NCI-H187 treated with DMSO at 0.1 percent for 48 hours (cell line): ENCODE measurements at regions not wholly inside any gene's neighbourhood (a gene's known extent, or its start where the extent isn't known, plus 50 kb on each side); places are given as distances from the start of the nearest gene placed in this dataset.

Source experiments
- DNase-seq: peaks from one replicate; lab custom pipeline; 2025; lab: John Stamatoyannopoulos, UW

DNA sequence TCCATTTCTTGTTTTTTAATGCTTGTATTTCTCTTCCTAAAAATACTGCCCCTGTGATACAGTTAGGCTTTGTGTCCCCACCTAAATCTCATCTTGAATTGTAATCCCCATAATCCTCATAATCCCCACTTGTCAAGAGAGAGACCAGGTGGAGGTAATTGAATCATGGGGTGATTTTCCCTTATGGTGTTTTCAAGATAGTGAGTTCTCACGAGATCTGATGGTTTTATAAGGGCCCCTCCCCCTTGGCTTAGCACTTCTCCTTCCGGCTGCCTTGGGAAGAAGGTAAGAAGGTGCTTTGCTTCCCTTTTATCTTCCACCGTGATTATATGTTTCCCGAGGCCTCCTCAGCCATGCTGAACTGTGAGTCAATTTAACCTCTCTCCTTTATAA lies 227.4 kb downstream of the MAN2A1 start:
- DNase-seq = no peak

DNA sequence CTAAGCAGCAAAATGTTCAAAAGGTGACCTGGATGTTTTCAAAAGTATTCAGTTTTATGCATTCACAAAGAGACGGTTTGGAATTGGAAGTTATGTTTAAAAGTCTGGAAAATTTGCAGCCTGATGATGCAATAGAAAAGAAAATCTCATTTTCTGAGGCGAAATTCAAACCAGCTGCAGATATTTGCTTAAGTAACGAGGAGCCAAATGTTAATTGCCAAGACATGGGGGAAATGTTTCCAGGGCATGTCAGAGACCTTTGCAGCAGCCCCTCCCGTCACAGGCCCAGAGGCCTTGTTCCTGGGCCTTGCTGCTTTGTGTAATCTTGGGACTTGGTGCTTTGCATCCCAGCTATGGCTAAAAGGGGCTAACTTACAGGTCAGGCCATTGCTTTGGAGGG lies 228.2 kb downstream of the MAN2A1 start:
- no peak for DNase-seq

DNA sequence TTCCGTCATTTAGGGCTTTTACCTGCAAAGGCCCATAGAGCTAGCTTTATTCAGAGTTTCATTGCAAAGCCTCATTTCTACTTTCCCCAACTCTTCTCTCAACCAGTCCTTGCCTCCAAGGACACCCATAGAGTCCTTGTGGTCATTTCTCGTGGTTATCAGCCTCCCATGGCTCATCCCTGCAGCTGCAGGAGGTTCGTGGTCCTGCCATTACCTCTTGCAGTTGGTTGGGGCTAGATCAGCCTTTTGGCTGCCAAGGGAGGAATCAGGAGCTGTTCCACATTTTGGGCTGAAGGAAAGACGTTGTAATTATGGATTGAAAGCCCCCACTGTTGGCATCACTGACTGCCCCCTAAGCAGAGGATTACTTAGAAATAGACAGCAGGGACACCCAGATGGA lies 231.0 kb downstream of the MAN2A1 start:
- no peak for DNase-seq

DNA sequence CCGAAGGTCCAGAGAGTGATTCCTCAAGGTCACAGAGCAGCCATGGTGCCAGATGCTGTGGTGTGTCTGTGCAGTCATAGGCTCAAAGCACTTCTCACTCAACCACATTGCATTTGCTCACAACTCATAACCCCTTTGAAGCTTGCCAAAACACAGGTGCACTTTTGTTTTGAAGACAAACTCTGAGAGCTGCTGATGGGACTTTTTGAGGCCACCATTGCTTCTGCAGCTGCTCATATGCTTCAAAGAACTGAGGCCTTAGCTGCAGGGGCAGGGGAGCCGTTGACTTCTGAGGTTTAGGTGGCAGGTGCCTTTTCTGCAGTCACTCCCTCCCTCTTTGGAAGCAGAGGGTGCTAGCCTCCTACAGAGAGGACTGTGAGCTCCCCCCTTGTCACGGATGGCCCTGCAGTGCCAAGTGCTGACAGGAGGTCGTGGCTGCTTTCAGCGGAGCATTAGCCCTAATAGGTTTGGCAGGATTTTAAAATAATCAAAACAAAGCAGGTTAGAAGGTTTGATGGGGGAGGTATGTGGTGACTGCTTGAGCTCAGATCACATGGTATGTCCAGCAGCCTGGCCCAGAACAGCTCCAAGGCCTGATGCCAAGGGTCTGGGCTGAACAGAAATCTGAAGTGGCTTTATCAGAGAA lies 232.1 kb downstream of the MAN2A1 start:
- no peak for DNase-seq

DNA sequence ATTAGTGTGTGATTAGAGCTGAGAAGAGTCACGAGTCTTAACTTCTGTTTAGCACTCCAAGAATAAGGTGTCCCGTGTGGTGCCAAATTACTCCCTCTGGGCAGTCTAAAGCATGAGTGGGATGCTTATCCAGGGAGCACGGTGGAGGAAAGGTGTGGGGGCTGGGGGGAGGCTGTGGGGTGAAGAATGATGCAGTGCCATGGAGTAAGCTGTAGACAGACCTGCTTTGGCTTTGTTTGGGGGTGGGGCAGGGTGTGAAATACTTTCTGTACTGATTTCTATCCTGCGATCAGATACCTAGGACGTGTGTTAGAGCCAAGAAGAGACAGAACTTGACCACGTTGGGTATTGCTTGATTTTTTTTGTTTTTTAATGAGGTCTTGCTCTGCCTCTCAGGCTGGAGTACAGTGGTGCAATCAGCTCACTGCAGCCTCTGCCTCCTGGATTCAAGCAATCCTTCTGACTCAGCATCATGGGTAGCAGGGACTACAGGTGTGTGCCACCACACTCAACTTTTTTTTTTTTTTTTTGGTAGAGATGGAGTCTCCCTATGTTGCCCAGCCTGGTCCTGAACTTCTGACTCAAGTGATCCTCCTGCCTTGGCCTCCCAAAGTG lies 232.8 kb downstream of the MAN2A1 start:
- no peak for DNase-seq

DNA sequence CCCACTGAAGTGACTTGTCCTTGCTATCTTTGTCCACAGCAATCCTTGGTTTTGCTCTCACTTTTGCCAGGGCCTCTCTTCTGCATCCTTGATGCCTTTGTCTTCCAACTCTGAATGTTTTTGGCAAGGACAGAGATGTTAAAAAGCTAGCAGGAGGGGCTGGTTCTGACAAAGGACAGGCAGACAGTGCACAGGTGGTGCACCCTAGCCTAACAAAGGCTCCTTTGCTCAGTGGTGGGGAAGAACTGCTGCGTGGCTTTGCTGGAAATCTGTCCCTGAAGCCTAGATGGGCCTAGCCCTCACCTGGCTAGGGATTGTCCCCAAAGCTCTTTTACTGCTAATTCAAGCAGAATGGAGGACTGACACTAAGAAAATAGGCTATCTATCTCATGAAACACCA lies 233.5 kb downstream of the MAN2A1 start:
- no peak for DNase-seq

DNA sequence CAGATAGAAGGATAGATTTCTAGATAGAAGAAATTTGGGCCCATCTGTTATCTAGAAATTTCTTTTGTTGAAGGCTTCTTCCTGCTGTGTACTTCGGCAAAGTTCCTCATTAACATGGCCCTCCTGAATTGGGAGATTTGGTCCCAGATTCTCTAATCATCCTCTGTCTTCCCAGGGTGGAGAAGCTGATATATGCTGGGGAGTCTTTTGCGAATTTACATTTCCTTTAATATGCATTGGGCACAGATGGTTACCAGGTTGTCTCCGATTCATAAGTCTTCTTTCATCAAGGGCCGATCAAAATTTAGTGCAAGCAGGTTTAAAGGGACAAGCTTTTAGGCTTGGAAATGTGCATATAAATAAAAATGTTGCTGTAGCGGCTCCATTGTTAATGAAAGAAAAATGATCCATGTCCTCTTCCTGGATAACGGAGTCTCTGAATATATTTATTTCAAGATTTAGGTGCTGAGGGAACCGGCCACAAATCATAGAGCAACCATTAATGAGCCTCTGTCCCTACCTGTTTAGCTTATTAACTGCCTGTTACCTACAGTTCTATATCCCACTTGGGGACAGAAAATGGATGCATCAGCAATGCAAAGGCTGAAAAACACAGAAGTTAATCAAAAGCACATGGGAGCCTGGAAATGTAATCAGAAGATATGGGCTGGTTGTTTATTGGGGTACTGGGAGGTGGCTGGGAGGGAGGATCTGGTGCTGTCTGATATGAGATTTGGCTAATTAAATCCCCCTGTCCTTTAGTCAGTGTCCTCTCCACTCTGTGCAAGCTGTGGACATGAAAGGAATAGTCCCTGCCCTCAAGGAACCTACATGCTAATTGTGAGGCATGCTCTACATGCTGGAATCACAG lies 234.7 kb downstream of the MAN2A1 start:
- DNase-seq = no peak

DNA sequence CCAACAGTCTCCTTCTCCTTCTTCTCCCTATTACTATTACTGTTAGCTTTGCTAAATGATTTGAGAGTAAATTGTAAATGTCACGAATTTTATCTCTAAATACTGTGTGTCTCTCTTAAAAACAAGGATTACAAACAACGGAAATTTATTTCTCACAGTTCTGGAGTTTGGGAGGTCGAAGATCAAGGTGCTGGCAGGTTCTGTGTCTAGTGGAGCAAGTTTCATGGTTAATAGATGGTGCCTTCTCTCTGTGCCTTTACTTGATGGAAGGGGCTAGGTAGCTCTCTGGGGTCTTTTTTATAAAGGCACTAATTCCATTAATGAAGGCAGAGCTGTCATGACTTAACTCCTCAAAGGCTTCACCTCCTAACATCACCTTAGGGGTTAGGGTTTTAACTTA lies 237.9 kb downstream of the MAN2A1 start:
- no peak for DNase-seq

DNA sequence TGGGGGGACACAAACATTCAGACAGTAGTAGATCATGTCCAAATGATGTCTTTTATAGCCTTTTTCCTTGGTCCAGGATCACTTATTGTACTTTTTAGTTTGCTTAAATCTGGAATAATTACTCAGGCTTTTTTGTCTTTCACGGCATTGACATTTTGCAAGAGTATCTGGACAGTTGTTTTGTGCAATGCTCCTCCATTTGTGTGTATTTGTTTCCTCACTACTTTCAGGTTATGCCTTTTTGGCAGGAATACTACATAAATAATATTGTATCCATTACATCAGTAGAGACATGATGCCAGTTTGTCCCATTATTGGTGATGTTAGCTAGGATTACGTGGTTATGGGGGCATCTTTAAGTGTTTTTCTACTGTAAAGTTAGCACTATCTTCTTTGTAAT lies 238.3 kb downstream of the MAN2A1 start:
- no peak for DNase-seq

DNA sequence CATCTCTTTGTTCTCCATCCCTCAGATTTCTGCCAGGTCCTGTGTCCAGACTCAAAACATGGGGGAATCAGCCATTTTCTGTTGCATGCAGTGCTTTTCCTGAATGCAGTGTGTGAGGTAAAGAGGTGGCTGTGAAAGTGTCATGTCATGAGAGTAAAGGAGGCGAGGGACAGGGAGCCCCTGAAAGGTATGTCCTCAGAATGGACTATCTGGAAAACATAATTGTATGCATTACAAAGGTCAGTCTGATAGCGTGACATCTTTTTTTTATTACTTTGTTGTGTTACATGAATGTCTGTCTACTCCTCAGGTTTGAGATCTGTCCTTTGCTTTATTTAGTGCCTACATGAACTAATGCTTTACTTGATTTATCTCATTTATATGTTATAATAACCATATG lies 239.1 kb downstream of the MAN2A1 start:
- DNase-seq = no peak

DNA sequence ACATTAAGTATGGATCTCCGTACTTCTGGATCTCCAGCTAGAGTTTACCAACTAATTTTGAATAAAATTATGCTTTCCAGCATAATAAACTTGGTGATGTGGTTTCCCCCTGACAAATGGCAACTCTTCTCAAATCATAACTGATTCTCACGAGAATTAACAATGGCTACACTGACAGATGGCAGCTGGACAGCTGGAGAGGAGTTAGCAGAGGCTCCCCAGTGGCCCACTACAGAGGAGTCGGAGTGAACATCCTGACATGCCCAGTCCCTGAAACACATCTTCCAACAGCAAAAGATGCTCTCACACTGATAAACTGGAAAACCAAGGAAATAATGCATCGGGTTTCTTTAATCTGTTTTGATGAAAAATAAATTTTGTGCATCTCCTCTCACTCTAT lies 239.6 kb downstream of the MAN2A1 start:
- no peak for DNase-seq

DNA sequence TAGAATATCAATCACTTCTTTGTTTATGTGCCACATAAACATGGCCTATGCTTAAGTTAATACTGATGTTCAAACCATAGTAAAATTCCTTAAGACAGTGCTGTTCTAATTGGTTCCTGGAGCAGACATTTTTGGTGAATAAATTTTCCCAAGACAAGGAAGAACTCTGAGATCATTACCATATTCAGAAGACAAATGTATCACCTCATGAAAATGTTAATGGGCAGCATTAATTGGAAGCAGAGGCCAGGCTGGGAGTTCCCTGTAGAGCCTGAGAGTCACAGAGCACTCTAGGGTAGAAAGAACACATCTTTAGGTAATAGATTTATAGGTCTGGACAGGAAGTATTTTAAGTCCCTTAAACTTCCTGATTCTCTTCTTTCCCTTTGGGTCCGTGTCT lies 240.2 kb downstream of the MAN2A1 start:
- no peak for DNase-seq

DNA sequence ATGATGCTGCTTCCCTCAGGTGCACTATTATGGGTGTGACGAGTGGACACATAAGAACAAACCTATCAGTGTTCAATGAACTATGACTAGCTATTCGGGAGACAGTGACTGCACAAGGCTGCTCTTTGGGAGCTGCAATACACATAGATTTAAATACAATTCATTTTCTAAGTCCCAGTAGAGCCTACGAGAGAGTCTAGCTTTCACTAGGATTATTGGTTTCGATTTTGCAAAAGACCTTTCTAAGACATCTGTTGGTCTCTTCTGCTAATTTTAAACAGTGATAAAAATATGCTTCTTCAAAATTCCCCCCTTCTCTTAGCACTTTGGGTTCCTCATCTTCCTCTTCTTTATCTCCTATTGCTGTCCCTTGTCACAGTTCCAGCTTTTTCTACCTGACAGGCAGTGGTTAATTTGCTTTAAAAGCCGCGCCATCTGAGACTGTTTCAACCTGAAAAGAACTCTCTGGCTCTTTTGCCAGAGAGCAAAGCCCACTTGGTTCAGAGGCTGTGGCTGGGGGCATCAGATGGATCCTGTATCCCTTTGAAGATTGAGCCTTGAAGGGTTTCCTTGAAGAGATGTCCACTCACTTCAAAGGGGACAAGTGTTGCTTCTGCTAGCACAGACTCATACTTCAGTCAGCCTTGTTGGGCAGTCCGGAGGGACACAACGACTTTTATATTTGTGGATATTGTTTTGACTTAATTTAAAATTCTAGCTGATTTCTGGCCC lies 241.5 kb downstream of the MAN2A1 start:
- DNase-seq = no peak

DNA sequence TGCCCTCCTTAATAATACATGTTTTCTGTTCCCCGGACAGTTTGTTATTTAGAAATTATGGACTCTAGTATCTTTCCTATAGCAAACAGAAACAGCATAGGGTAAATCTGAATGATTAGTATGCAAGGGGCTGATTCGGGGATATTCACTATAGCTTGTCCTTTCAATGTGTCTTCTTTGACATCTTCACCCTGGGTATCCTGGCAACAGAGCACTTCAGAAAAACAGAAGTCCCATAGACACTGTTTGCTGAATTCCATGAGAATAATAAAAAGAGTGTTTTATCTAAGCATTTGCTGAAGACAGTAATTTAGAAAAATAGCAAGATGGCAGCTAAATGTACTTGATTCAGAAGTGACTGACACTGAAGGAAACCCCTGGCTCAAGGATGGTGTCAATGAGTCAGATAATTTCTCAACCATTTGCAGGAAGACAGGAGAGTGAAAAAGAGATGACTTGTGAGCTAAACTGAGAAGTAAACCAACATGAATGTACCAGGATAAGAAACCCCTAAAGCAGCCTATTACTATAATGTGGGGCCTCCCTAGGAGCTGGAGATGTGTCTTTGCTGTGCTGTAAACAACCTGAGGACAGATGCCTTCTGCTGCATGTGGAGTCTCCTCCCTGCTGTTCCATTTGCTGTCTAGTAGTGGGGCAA lies 246.2 kb downstream of the MAN2A1 start:
- no peak for DNase-seq

DNA sequence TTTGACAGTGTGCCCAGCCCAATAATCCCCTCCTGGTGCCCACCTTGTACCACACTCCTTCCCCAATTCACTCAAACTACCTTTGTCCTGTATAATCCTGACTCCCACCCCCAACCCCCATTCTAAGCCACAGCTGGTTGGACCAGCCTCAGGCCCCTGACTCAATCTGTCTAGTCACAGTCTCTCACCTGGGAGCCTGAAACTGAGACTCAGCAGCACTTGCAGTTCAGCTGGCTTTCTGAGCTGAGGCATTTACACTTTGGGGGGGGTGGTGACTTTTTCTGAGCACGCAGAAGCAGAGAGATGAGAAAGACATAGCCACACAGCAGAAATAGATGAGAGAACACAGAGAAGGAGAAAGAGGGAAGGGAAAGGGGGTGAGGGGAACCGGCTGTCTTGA lies 247.3 kb downstream of the MAN2A1 start:
- DNase-seq = no peak

DNA sequence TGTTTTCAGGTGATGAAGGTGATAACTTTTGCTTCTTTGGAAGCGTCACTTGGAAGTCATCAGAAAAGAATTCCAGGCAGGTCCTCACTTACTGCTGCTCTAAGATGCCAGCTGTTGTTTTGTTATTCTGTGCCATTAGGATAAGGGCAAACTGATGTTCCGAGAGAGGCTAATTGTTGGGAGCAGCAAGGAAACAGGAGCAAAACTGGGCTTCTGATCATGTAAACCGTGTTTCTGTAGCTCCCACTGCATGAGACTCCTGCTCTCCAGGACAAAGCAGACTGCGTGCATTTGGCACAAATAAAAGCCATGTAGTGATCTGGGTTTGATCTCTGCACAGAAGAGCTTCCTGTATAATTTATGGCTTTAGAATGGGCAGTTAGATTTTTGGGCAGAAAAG lies 248.2 kb downstream of the MAN2A1 start:
- no peak for DNase-seq

DNA sequence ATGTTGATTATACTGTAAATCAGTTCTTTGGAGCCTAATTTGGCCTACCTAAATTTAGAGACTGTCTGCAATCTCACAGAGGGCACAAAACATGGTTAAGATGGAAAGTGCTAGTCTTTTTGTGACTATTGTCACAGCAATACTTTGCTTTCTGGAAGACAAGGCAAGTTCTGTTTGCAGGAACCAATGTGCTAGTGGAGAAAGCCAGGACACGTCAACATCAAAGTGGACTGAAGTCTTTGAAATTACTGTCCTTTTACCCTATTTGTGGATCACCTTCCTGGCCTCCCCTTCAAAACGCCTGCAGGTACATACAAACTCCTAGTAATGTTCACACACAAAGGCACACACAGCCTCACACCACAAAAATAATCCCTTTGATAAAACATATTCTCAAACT lies 248.7 kb downstream of the MAN2A1 start:
- DNase-seq = no peak

DNA sequence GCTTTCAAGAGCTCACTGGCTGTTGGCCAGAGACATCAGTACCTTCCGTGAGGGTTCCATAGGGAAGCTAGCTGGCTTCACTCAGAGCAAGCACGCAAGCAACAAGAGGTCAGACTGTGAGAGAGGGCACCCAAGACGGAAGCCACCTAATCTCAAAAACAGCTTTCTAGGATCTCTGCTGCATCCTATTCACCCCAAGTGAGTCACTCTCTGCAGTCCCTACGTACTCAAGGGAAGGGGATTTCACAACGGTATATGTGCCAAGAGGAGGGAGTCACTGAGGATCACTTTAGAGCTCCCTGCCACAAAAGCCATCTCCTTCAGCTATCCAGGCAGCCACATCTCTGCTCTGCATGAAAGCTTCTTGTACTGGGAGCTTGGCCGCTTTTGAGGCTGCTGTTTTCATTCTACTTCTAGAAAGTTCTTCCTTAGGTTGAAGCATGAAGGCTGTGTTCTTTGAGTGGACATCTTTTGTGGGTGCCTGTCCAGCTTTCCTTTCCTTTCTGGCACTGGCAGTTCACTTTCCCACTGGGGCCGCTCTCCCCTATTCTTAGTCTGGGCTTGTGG lies 249.5 kb downstream of the MAN2A1 start:
- no peak for DNase-seq

DNA sequence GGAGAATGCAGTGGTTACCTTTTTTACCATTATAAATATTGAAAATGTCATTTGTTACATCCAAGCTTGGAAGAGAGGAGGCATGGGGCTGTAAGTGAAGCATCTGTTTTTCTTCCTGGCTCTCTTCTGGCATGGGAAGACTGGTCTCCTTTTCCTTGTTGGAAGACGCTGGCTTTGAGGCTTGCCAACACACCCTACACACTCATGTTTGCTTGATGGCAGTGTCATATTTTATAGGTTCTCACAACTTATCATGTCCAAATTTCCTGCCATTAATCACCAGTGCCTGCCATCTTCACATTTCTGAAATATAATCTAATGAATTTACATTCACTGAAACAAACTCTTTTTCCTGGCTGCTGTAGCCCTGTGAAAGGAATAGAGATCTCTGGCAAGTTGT lies 252.9 kb downstream of the MAN2A1 start:
- no peak for DNase-seq

DNA sequence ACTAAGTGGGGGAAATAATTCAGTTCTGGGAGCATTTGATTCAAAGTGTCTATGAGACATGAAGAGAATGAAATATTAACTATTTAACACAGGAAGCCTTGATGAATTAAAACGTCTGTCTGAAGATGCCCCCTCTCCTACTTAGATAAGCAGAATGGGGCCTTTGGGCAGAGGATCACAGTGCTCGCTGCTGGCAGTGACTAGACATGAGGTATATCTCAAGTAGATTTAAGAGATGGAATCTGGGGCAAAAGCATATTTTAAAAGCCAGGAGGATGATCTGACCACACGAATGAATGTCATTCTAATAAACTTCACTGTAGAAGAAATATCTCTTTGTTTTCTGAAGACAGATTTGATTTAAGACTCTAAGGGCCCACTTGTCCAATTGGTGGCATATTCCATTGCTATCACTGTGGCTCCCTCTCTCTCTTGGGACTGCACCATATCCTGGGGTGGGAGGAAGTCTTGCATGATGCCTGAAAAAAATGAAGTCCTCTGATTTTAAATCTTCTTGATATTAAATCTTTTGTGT lies 254.0 kb downstream of the MAN2A1 start:
- DNase-seq = no peak

DNA sequence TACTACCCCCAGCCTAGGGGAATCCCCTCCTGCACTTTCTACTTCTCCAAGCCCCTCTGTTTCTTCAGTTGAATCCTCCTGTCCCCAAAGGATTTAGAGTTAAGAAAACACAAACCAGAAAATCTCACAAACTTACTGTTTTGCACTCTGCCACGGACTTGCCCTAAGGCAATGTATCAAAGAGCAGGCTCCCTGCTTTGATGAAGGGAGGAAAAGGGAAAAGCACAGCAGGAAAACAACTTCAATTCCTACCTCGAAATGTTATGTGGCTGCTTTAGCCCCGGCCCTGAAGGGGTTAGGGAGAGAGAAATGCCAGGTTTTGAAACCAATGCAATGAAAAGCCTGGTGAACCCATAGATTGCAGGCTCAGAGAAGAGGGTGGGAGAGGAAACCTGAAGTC lies 254.7 kb downstream of the MAN2A1 start:
- no peak for DNase-seq
